HepG2 (cell line): ENCODE measurements at regions not wholly inside any gene's neighbourhood (a gene's known extent, or its start where the extent isn't known, plus 50 kb on each side); places are given as distances from the start of the nearest gene placed in this dataset.

Experiments used
- ARID5B ChIP-seq: IDR thresholded peaks from 2 replicates; pipeline ENCODE4 v1.4.0; 2020; ENCODE audit warnings: mild to moderate bottlenecking, missing genetic modification reagents
- GABPA ChIP-seq, 2 experiments: IDR thresholded peaks; 2 replicates each; pipeline ENCODE4 v1.6.1; 2011 to 2016; ENCODE audit warnings: low read depth in 2 of 2, low read length in 1 of 2, missing biosample characterization in 1 of 2, missing genetic modification characterization in 1 of 2
- HNF4A ChIP-seq: sonication (generic); formaldehyde crosslinking; IDR thresholded peaks from 2 replicates; pipeline ENCODE4 v1.4.0; 2020; ENCODE audit warnings: missing genetic modification reagents
- KDM4B ChIP-seq: sonication (generic); formaldehyde crosslinking; IDR thresholded peaks from 2 replicates; pipeline ENCODE4 v1.4.0; 2020; ENCODE audit warnings: missing genetic modification reagents
- MAX ChIP-seq: IDR thresholded peaks from 2 replicates; pipeline ENCODE4 v1.6.1; 2012; ENCODE audit warnings: inconsistent platforms
- NR2C2 ChIP-seq: sonication (generic); formaldehyde crosslinking; IDR thresholded peaks from 2 replicates; pipeline ENCODE4 v1.4.0; 2020; ENCODE audit warnings: missing genetic modification reagents, mild to moderate bottlenecking, moderate library complexity, borderline replicate concordance
- PATZ1 ChIP-seq: sonication (generic); formaldehyde crosslinking; IDR thresholded peaks from 2 replicates; pipeline ENCODE4 v1.4.0; 2020; ENCODE audit warnings: missing genetic modification reagents
- ZNF263 ChIP-seq: sonication (generic); formaldehyde crosslinking; IDR thresholded peaks from 2 replicates; pipeline ENCODE4 v1.4.0; 2020; ENCODE audit warnings: missing genetic modification reagents
- ZNF281 ChIP-seq: sonication (generic); formaldehyde crosslinking; IDR thresholded peaks from 2 replicates; pipeline ENCODE4 v1.4.0; 2020; ENCODE audit warnings: missing genetic modification reagents, borderline replicate concordance

GRCh38 chr3:72529081-72529480 is 319.2 kb downstream of the SHQ1 start (continued):
- TF ChIP-seq ARID5B (CRISPR knock-in tag) (peak; percentile 11; the same call in 1 of the 2 replicates), GABPA (IDR thresholded peaks at IDR 0.05; ENCODE audit: low read depth, low read length) (no peak), GABPA (CRISPR knock-in tag; IDR thresholded peaks at IDR 0.05; ENCODE audit: low read depth) (no peak), HNF4A (CRISPR knock-in tag) (peak; percentile 57), MAX (peak; percentile 29; the same call in 1 of the 2 replicates), ZNF281 (CRISPR knock-in tag) (peak; percentile 66; the same call in 1 of the 2 replicates), ZNF263 (CRISPR knock-in tag) (peak; percentile 94), PATZ1 (CRISPR knock-in tag) (peak; percentile 52), NR2C2 (CRISPR knock-in tag) (no peak), KDM4B (CRISPR knock-in tag) (no peak)
- TF ChIP-seq, all 625 proteins: peak for 11
